Loucy (cell line): ENCODE measurements at regions not wholly inside any gene's neighbourhood (a gene's known extent, or its start where the extent isn't known, plus 50 kb on each side); places are given as distances from the start of the nearest gene placed in this dataset.

ENCODE experiments used
- EZH2phosphoT487 ChIP-seq: fragments of 200-600 bp; IDR thresholded peaks from 2 replicates; pipeline ENCODE4 v1.6.1; 2018; ENCODE audit warnings: antibody characterized with exemption, mild to moderate bottlenecking, moderate library complexity, borderline replicate concordance
- TF ChIP-seq, protein P1 (sequence below): fragments of 200-600 bp; sonication (generic); conservative IDR thresholded peaks from 2 replicates; pipeline ENCODE4 v1.5.1; 2014; ENCODE audit warnings: mild to moderate bottlenecking, antibody characterized with exemption, low read length

DNA sequence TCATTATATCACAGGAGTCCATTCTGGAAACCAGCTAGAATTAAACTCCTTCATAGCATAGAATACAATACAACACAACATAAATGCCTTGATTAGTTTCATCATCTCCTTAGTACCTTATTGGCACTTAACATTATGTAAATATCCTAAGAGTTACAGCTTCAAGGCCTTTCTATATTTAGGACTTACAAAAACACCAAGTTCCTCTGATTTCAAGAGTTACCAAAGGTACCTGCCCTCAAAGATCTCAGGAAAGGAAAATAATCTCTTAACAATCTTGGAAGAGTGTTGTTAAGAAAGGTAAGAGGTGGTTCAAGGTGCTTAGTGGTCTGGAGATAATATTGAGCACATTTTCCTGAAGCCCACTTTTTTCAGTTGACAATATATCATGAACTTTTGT, 477.7 kb downstream of the IGSF11 start:
- TF ChIP-seq, protein P1, sequence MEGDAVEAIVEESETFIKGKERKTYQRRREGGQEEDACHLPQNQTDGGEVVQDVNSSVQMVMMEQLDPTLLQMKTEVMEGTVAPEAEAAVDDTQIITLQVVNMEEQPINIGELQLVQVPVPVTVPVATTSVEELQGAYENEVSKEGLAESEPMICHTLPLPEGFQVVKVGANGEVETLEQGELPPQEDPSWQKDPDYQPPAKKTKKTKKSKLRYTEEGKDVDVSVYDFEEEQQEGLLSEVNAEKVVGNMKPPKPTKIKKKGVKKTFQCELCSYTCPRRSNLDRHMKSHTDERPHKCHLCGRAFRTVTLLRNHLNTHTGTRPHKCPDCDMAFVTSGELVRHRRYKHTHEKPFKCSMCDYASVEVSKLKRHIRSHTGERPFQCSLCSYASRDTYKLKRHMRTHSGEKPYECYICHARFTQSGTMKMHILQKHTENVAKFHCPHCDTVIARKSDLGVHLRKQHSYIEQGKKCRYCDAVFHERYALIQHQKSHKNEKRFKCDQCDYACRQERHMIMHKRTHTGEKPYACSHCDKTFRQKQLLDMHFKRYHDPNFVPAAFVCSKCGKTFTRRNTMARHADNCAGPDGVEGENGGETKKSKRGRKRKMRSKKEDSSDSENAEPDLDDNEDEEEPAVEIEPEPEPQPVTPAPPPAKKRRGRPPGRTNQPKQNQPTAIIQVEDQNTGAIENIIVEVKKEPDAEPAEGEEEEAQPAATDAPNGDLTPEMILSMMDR: no peak
- no peak for TF ChIP-seq EZH2phosphoT487
